SU-DHL-6 (cell line): ENCODE measurements at regions not wholly inside any gene's neighbourhood (a gene's known extent, or its start where the extent isn't known, plus 50 kb on each side); places are given as distances from the start of the nearest gene placed in this dataset.

Source experiments
- H2AFZ ChIP-seq: fragments of 200-600 bp; sonication (generic); 2 replicates; pipeline ENCODE4 v1.6.1; 2014; ENCODE audit warnings: low read depth, mild to moderate bottlenecking, moderate library complexity, mixed read lengths, antibody characterized with exemption, low read length; ENCODE audit not compliant: severe bottlenecking
- H3F3A ChIP-seq: fragments of 200-600 bp; shearing (Covaris generic); 2 replicates; pipeline ENCODE4 v1.6.0; 2016; ENCODE audit warnings: antibody characterized with exemption, mild to moderate bottlenecking; ENCODE audit not compliant: insufficient read depth
- H3K27ac ChIP-seq: fragments of 200-600 bp; sonication (generic); 2 replicates; pipeline ENCODE4 v1.5.1; 2016; ENCODE audit warnings: low read depth, mild to moderate bottlenecking, low read length, moderate library complexity, mixed read lengths
- H3K27me3 ChIP-seq: fragments of 200-600 bp; sonication (generic), shearing (Covaris generic); 2 replicates; pipeline ENCODE4 v1.6.0; 2014; ENCODE audit warnings: mild to moderate bottlenecking, low read length
- H3K36me3 ChIP-seq: fragments of 200-600 bp; sonication (generic); 2 replicates; pipeline ENCODE4 v1.6.1; 2014; ENCODE audit warnings: mild to moderate bottlenecking, low read length, mixed read lengths
- H3K4me2 ChIP-seq: fragments of 300-600, 200-600 bp; shearing (Covaris generic), sonication (generic); 2 replicates; pipeline ENCODE4 v1.6.0; 2014; ENCODE audit warnings: low read length, low read depth, mild to moderate bottlenecking; ENCODE audit not compliant: poor library complexity, severe bottlenecking
- H3K4me3 ChIP-seq: fragments of 200-600 bp; sonication (generic); 2 replicates; pipeline ENCODE4 v1.5.1; 2014; ENCODE audit warnings: antibody characterized with exemption, low read length, mild to moderate bottlenecking, mixed read lengths; ENCODE audit not compliant: insufficient read depth, poor library complexity, severe bottlenecking
- H3K79me2 ChIP-seq: fragments of 200-600 bp; sonication (generic); 2 replicates; pipeline ENCODE4 v1.6.1; 2014; ENCODE audit warnings: mild to moderate bottlenecking, low read length, moderate library complexity; ENCODE audit not compliant: insufficient read depth
- H3K9ac ChIP-seq: fragments of 200-600 bp; sonication (generic); 2 replicates; pipeline ENCODE4 v1.7.0; 2014; ENCODE audit warnings: mild to moderate bottlenecking, low read length
- H3K9me2 ChIP-seq: fragments of 200-600 bp; sonication (generic); replicated peaks from 2 replicates; pipeline ENCODE4 v1.6.1; 2014; ENCODE audit warnings: low read length; ENCODE audit not compliant: insufficient read depth
- H3K9me3 ChIP-seq: fragments of 200-600 bp; sonication (generic); 2 replicates; pipeline ENCODE4 v1.6.1; 2014; ENCODE audit warnings: low read length, mixed read lengths; ENCODE audit not compliant: insufficient read depth
- H4K20me1 ChIP-seq: fragments of 200-600 bp; sonication (generic); 2 replicates; pipeline ENCODE4 v1.6.1; 2014; ENCODE audit warnings: low read depth, mild to moderate bottlenecking, antibody characterized with exemption, low read length, moderate library complexity, mixed read lengths
- CTCF ChIP-seq: fragments of 200-600 bp; sonication (generic); IDR thresholded peaks from one replicate; pipeline ENCODE4 v1.5.1; 2017; ENCODE audit warnings: antibody characterized with exemption, mild to moderate bottlenecking, low read length, moderate library complexity; ENCODE audit not compliant: insufficient read depth, poor library complexity, severe bottlenecking
- EZH2phosphoT487 ChIP-seq: fragments of 200-600 bp; sonication (generic), shearing (Covaris generic); conservative IDR thresholded peaks from 2 replicates; pipeline ENCODE4 v1.6.1; 2018; ENCODE audit warnings: mild to moderate bottlenecking, antibody characterized with exemption, low read length, moderate library complexity, mixed read lengths

DNA sequence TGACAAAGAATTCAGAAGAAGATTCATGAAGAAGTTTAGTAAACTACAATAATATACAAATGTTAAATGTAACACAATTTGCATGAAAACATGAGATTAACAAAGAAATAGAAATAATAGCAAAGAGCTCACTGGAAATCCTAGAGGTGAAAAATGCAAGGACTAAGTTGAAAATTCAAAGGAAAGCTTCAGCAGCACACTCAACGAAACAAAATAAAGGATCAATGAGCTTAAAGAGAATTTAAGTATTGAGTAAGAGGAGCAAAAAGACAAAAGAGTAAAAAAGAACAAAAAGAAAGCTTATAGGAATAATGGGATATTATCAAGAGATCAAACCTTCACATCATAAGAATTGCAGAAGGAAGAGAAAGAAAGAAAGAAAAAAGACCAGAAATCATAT lies 583.8 kb upstream of the NECTIN3 start:
- Histone ChIP-seq H3K4me3 (no peak overlapping the region), H4K20me1 (no peaks in the 10 kb centered on the region), H3K27ac (no peak overlapping the region), H3F3A (no peaks in the 10 kb centered on the region), H3K9me2 (no peaks in the 10 kb centered on the region), H3K4me2 (no peak overlapping the region), H3K9me3 (no peaks in the 10 kb centered on the region), H3K79me2 (no peaks in the 10 kb centered on the region), H3K9ac (no peak overlapping the region), H2AFZ (no peak overlapping the region), H3K27me3 (no peaks in the 10 kb centered on the region), H3K36me3 (no peaks in the 10 kb centered on the region)
- TF ChIP-seq EZH2phosphoT487 (no peak), CTCF (no peak)

DNA sequence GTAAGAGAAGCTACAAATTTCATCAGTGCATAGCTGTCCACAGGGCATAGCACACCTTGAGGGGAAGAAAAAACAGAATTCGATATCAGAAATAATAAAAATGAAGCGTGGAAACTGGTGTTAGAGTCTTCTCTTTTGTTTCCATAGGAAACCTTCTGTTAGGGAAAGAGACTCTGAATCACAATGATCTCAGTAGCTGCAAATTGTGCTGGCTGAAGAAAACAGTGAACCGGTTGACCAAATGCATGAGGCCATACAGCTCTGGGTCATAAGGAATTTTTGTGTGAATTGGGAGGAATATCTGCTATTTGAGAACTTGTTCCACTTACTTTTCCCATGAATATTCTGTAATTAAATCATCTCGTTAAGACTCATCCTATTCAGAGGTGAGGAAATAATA lies 580.2 kb upstream of the NECTIN3 start:
- no peaks in the 10 kb centered on the region for H3K9me2 ChIP-seq
- no peaks in the 10 kb centered on the region for H3K9me3 ChIP-seq
- no peaks in the 10 kb centered on the region for H3K36me3 ChIP-seq
- no peak overlapping the region for H3K9ac ChIP-seq
- H3K4me3 ChIP-seq, result no peak overlapping the region
- H3K27ac ChIP-seq, result no peak overlapping the region
- no peak overlapping the region for H3K4me2 ChIP-seq
- TF ChIP-seq EZH2phosphoT487 (no peak), CTCF (no peak)
- no peaks in the 10 kb centered on the region for H3K79me2 ChIP-seq
- H3F3A ChIP-seq, result no peaks in the 10 kb centered on the region
- H2AFZ ChIP-seq, result no peak overlapping the region
- H3K27me3 ChIP-seq, result no peaks in the 10 kb centered on the region
- H4K20me1 ChIP-seq, result no peaks in the 10 kb centered on the region

DNA sequence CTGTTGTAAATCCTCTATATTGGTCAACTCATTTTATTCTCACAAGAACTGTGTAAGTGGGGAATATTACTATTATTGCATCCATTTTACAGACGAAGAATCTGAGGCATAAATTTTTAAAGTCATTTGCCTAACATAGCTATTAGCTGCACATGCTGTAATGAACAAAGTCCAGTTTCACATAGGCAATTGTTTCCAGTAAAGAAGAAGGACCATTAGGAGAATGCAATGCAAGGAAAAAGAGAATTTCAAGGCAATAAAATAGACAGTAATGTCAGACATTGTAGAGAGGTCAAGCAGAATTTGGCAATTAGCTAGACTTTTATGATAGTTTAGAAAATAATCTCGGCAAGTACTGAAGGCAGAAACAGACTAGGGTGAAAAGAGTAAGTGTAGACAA lies 578.7 kb upstream of the NECTIN3 start:
- Histone ChIP-seq H3K9ac (no peak overlapping the region), H3K79me2 (no peaks in the 10 kb centered on the region), H3K4me2 (no peak overlapping the region), H4K20me1 (no peaks in the 10 kb centered on the region), H3K27me3 (no peaks in the 10 kb centered on the region), H3K9me2 (no peaks in the 10 kb centered on the region), H3F3A (no peaks in the 10 kb centered on the region), H3K36me3 (no peaks in the 10 kb centered on the region), H3K9me3 (no peaks in the 10 kb centered on the region), H3K4me3 (no peak overlapping the region), H2AFZ (no peak overlapping the region), H3K27ac (no peak overlapping the region)
- TF ChIP-seq CTCF (no peak), EZH2phosphoT487 (no peak)
